ENCODE measurements at regions not wholly inside any gene's neighbourhood (a gene's known extent, or its start where the extent isn't known, plus 50 kb on each side); places are given as distances from the start of the nearest gene placed in this dataset.

DNA sequence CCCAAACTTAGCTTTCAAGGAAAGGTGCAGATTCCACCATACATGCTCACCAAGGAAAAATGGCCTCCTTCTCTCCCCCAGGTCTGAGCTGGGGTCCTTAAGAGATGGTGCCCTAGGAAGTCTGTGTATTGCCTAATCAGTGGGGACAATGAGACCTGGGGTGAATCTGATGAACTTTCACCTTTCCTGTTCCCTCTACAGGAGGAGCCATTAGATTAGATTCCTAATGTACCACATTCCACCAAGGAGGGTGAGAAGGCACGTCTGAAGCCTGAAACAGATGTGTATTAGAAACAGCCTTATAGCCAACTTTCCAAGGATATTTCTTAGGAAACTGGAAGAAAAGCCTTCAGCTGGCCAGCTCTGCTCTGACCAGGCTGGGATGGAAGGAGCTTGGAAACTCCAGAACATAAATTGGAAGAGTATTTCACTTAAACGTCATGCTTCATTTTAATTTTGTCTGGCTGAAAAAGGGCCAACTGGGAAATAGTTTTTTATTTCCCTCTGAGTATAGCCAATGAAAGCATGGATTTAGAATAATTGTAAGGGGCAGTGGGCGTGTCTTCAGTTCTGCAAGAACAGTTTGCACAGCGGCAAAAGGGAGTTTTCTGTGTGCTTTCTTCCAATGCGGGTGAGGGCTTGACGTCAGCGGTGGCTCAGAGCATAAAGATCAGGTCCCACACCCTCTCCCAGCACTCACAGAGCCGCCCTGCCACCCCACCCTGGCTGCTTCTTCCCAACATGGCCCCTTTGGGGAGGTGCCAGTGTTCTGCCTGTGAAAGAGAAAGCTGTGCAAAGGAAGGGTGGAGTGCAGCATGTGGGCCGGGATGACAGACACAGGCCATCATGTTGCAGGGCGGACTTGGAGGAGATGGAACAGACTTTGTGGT is 210.9 kb downstream of the ESM1 start:
- Histone ChIP-seq H3K36me3 (ENCODE audit: control insufficient read depth, insufficient read depth, low read length) (no peaks in the 10 kb centered on the region), H3K27ac (ENCODE audit: low read length) (peak overlapping the region; percentile 83), H3K4me3 (ENCODE audit: low read length) (no peak overlapping the region), H3K27me3 (ENCODE audit: control insufficient read depth, insufficient read depth, low read length) (no peaks in the 10 kb centered on the region), H3K4me1 (ENCODE audit: control insufficient read depth, insufficient read depth, low read length) (peaks cover 9% of the 10 kb centered on the region), H3K9me3 (replicated peaks; ENCODE audit: control insufficient read depth, low read depth, low read length) (no peaks in the 10 kb centered on the region)
- peak; percentile 93 for DNase-seq
- 37% methylated on average over 3 of the region's 10 CpGs for WGBS (ENCODE audit: insufficient coverage)

DNA sequence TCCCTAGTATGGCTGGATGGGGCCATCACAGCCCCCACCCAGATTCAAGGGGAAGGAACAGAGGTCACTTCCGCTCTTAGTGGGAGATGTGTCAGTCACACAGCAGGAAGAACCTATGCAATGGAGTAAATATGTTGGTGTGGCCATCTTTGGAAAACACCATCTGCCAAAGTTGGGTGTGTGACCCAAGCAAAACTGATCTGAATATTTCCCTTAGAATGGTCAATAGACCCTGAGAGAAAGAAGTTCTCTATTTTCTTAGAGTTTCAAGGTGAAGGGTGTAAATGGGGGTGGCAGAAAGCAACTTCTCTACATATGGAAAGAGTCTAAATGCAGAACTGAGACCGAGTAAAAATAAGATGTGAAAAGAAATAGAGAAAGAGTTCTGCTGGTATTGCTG is 212.7 kb downstream of the ESM1 start:
- 100% methylated on average over 1 of the region's 2 CpGs for WGBS (ENCODE audit: insufficient coverage)

DNA sequence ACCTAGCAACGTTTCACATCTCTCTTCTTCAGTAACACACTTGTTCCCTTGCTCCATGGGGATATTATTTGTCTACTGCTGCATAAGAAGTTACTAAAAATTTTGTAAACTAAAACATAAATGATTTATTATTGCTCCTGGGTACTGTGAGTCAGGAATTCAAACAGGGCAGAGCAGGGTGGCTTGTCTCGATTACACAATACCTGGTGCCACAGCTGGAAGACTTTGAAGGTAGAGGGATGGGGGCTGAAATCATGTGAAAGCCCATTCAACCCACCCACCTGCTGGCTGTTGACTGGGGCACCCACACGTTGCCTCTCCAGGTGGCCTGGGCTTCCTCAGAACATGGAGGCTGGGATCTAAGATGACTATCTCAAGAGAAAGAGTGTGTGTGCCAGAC is 213.2 kb downstream of the ESM1 start:
- Histone ChIP-seq H3K36me3 (ENCODE audit: control insufficient read depth, insufficient read depth, low read length) (no peaks in the 10 kb centered on the region), H3K4me1 (ENCODE audit: control insufficient read depth, insufficient read depth, low read length) (peaks cover 9% of the 10 kb centered on the region), H3K27me3 (ENCODE audit: control insufficient read depth, insufficient read depth, low read length) (no peaks in the 10 kb centered on the region), H3K27ac (ENCODE audit: low read length) (no peak overlapping the region), H3K9me3 (replicated peaks; ENCODE audit: control insufficient read depth, low read depth, low read length) (no peaks in the 10 kb centered on the region), H3K4me3 (ENCODE audit: low read length) (no peak overlapping the region)
- no peak for DNase-seq
- WGBS (ENCODE audit: insufficient coverage): no CpG with 5 or more reads among the region's 3 CpGs

More for the DNA sequence above, 212.7 kb downstream of the ESM1 start:
- Histone ChIP-seq H3K36me3 (ENCODE audit: control insufficient read depth, insufficient read depth, low read length) (no peaks in the 10 kb centered on the region), H3K27me3 (ENCODE audit: control insufficient read depth, insufficient read depth, low read length) (no peaks in the 10 kb centered on the region), H3K9me3 (replicated peaks; ENCODE audit: control insufficient read depth, low read depth, low read length) (no peaks in the 10 kb centered on the region), H3K27ac (ENCODE audit: low read length) (no peak overlapping the region), H3K4me1 (ENCODE audit: control insufficient read depth, insufficient read depth, low read length) (peaks cover 9% of the 10 kb centered on the region), H3K4me3 (ENCODE audit: low read length) (no peak overlapping the region)
- no peak for DNase-seq

DNA sequence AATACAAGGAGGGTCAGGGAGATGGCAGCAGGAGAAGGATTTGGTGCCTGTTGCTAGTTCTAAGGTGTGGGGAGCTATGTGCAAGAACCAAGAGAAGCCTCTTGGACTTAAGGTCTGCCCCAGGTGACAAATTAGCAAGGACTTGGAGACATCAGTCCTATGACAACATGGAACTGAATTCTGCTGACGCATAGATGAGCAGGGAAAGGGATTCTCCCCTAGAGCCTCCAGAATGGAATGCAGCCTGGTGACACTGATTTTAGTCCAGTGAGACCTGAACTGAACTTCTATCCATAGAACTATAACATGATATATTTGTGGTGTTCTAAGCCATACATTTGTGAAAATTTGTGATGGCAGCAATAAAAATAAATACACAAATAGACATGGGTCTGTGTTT is 215.6 kb downstream of the ESM1 start:
- no CpG with 5 or more reads among the region's 1 CpG for WGBS (ENCODE audit: insufficient coverage)
- no peak overlapping the region for H3K4me3 ChIP-seq (ENCODE audit: low read length)
- H3K9me3 ChIP-seq (replicated peaks; ENCODE audit: control insufficient read depth, low read depth, low read length): no peaks in the 10 kb centered on the region
- peaks cover 6% of the 10 kb centered on the region for H3K4me1 ChIP-seq (ENCODE audit: control insufficient read depth, insufficient read depth, low read length)
- H3K27ac ChIP-seq (ENCODE audit: low read length): no peak overlapping the region
- no peaks in the 10 kb centered on the region for H3K27me3 ChIP-seq (ENCODE audit: control insufficient read depth, insufficient read depth, low read length)
- H3K36me3 ChIP-seq (ENCODE audit: control insufficient read depth, insufficient read depth, low read length): no peaks in the 10 kb centered on the region
- DNase-seq: no peak

DNA sequence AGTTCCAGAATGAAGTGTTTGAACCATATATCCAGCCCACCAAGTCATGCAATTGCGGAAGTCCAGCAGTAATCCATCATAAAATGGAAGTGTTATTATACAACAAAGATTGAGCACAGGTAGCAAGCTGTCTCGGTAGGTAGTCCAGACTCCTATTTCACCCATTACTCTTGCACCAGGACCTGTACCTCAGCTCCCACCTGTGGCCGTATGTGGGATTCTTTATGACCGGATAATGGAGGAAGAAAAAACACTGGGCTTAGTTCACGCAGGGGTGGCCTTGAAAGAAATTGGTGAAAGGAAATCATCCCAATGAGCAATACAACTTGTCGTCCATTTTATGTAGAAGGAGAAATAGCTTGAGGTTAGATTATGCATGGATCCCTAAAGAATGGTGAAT is 216.3 kb downstream of the ESM1 start:
- no peak overlapping the region for H3K27ac ChIP-seq (ENCODE audit: low read length)
- H3K4me1 ChIP-seq (ENCODE audit: control insufficient read depth, insufficient read depth, low read length): peaks cover under 1% of the 10 kb centered on the region
- no peaks in the 10 kb centered on the region for H3K9me3 ChIP-seq (replicated peaks; ENCODE audit: control insufficient read depth, low read depth, low read length)
- no peak for DNase-seq
- no peaks in the 10 kb centered on the region for H3K27me3 ChIP-seq (ENCODE audit: control insufficient read depth, insufficient read depth, low read length)
- H3K4me3 ChIP-seq (ENCODE audit: low read length): no peak overlapping the region
- H3K36me3 ChIP-seq (ENCODE audit: control insufficient read depth, insufficient read depth, low read length): no peaks in the 10 kb centered on the region
- WGBS (ENCODE audit: insufficient coverage): 82% methylated on average over 2 of the region's 6 CpGs

DNA sequence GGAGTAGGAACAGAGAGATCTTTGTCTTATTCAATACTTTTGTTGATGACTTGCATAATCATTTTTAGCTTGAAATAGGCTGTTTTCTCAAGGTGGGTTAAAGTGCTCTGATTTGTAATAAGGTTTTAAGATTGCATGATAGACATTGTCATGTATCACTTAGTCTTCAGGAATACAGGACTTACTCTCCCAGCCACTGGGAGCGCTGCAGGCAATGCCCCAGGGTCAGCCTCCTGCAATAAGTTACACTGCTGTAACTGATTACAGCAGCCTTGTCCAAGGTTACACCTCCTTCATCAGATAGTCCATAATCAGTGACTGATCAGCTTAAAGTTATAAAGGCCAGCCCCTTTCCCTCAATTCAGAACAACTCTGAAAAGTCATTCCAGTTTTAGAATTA is 218.6 kb downstream of the ESM1 start:
- DNase-seq: no peak
- H3K9me3 ChIP-seq (replicated peaks; ENCODE audit: control insufficient read depth, low read depth, low read length): no peaks in the 10 kb centered on the region
- H3K27ac ChIP-seq (ENCODE audit: low read length): no peak overlapping the region
- no peaks in the 10 kb centered on the region for H3K36me3 ChIP-seq (ENCODE audit: control insufficient read depth, insufficient read depth, low read length)
- 100% methylated on average over 1 of the region's 1 CpG for WGBS (ENCODE audit: insufficient coverage)
- no peaks in the 10 kb centered on the region for H3K4me1 ChIP-seq (ENCODE audit: control insufficient read depth, insufficient read depth, low read length)
- no peaks in the 10 kb centered on the region for H3K27me3 ChIP-seq (ENCODE audit: control insufficient read depth, insufficient read depth, low read length)
- no peak overlapping the region for H3K4me3 ChIP-seq (ENCODE audit: low read length)

DNA sequence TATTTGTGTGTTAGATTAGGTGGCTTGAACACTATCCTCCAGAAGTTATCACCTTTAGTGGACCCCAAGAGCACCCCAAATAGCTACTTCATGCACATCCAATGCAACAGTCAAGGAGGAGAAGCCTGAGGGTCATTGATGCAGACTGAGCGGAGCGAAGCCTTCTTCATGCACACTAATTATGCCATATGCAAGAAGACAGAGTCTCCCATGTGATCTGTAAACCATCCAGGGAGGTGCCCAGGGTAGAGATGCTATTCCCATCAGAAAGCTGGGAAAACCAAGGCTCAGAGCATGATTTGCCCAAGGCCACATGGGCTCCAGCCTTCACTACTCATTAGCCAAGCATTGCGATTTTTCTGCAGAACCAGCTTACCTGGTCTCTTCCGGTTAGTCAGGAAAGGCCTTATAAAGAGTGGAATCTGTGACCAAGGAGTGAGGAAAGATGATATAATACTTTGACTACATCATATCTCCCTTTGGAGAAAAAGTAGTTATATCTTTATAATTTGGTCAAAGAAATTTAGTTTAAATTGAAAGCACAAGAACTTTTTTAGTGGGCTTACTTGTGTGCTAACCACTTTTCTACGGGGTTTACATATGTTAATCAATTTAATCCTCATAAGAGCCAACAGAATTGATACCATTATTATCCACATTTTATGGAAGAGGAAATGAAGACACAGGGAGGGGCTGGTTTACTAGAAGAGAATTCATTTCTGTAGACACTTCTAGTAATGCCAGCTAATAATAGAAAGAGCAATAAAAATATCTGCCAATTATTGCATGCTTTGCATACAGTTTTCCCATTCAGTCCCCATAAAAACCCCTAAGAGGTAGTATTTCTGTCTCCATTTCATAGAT is 220.0 kb downstream of the ESM1 start:
- no peaks in the 10 kb centered on the region for H3K9me3 ChIP-seq (replicated peaks; ENCODE audit: control insufficient read depth, low read depth, low read length)
- no peak overlapping the region for H3K4me3 ChIP-seq (ENCODE audit: low read length)
- no peaks in the 10 kb centered on the region for H3K36me3 ChIP-seq (ENCODE audit: control insufficient read depth, insufficient read depth, low read length)
- H3K4me1 ChIP-seq (ENCODE audit: control insufficient read depth, insufficient read depth, low read length): no peaks in the 10 kb centered on the region
- 100% methylated on average over 2 of the region's 5 CpGs for WGBS (ENCODE audit: insufficient coverage)
- DNase-seq: no peak
- no peaks in the 10 kb centered on the region for H3K27me3 ChIP-seq (ENCODE audit: control insufficient read depth, insufficient read depth, low read length)
- H3K27ac ChIP-seq (ENCODE audit: low read length): no peak overlapping the region

DNA sequence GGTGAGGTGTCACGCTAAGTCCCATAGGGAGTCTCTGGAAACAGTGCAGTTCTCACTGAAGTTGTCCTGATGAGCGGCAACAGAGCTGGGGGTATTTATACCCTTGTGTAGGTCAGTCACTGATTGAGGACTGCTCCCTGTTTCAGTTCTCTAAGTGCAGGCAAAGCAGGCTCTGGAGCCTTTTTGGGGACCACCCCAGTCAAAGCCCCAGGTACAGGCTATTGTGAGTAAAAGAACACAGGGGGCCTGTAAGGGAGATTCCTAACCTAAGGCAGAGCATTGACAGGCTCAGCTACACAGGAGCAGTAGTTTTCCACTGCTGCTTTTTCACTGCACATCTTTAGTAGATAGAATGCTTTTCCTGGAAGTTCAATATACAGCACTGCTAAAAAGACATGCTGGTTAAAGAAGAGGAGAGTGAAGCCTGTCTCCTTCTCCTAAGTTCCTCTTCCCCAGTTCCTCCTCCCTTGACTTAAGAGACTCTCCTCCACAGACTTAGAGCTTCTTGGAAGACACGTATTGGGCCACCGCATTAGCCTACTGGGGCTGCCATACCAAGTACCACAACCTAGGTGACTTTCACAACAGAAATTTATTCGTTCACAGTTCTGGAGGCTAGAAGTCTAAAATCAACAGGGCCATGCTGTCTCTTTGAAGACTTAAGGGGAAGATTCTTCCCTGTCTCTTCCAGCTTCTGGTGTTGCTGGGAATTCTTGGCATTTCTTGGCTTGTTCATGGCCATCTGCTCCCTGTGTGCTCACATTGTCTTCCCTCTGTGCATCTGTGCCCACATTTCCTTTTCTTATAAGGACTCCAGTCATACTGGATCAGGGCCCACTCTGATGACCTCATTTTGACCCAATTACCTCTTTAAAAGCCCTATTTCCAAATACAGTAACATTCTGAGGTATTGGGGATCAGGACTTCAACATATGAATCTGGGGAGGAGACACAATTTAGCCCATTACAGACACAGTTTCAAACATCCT is 221.0 kb downstream of the ESM1 start:
- H3K27ac ChIP-seq (ENCODE audit: low read length): no peak overlapping the region
- no peaks in the 10 kb centered on the region for H3K36me3 ChIP-seq (ENCODE audit: control insufficient read depth, insufficient read depth, low read length)
- H3K4me3 ChIP-seq (ENCODE audit: low read length): no peak overlapping the region
- H3K9me3 ChIP-seq (replicated peaks; ENCODE audit: control insufficient read depth, low read depth, low read length): no peaks in the 10 kb centered on the region
- DNase-seq: no peak
- WGBS (ENCODE audit: insufficient coverage): 94% methylated on average over 2 of the region's 5 CpGs
- no peaks in the 10 kb centered on the region for H3K27me3 ChIP-seq (ENCODE audit: control insufficient read depth, insufficient read depth, low read length)
- H3K4me1 ChIP-seq (ENCODE audit: control insufficient read depth, insufficient read depth, low read length): no peaks in the 10 kb centered on the region

DNA sequence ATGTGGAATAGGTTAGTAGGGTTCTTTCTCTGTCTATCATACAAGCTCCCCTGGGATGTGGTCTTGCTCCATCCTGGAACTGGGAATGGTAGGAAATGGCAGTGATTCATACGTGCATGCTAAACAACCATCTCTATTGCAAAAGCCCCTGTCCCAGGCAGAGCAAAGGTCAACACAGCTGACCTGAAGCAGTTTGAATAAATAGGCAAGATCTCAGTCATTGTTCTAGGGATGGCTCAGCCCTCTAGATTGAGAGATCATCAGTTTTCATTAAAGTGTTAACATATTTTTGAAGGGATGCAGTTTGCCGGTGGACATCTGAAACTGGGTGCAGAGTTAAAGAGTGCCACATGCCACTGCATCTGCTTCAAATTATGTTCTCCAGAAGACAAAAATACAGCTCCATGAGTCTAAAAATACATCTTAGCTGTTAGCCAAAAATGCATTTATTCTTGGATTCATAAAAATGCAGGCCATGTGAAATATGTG is 224.1 kb downstream of the ESM1 start:
- WGBS (ENCODE audit: insufficient coverage): no CpG with 5 or more reads among the region's 2 CpGs
- H3K4me3 ChIP-seq (ENCODE audit: low read length): no peak overlapping the region
- H3K9me3 ChIP-seq (replicated peaks; ENCODE audit: control insufficient read depth, low read depth, low read length): no peaks in the 10 kb centered on the region
- no peaks in the 10 kb centered on the region for H3K27me3 ChIP-seq (ENCODE audit: control insufficient read depth, insufficient read depth, low read length)
- H3K36me3 ChIP-seq (ENCODE audit: control insufficient read depth, insufficient read depth, low read length): no peaks in the 10 kb centered on the region
- H3K27ac ChIP-seq (ENCODE audit: low read length): no peak overlapping the region
- no peaks in the 10 kb centered on the region for H3K4me1 ChIP-seq (ENCODE audit: control insufficient read depth, insufficient read depth, low read length)
- peak; percentile 39 for DNase-seq

All from muscle of leg (tissue), 3 donors.